ENCODE measurements at regions not wholly inside any gene's neighbourhood (a gene's known extent, or its start where the extent isn't known, plus 50 kb on each side); places are given as distances from the start of the nearest gene placed in this dataset.
"Not testable (repeated sequence)": the region's sequence is repeated elsewhere in the genome, so short reads cannot be mapped to it uniquely, and the experiment has no call there.

GRCh38 chr4:127313767-127314166, 319.0 kb upstream of the INTU start:
- DNase-seq (ENCODE audit: low read depth), result no peak
- TF ChIP-seq, protein P1, sequence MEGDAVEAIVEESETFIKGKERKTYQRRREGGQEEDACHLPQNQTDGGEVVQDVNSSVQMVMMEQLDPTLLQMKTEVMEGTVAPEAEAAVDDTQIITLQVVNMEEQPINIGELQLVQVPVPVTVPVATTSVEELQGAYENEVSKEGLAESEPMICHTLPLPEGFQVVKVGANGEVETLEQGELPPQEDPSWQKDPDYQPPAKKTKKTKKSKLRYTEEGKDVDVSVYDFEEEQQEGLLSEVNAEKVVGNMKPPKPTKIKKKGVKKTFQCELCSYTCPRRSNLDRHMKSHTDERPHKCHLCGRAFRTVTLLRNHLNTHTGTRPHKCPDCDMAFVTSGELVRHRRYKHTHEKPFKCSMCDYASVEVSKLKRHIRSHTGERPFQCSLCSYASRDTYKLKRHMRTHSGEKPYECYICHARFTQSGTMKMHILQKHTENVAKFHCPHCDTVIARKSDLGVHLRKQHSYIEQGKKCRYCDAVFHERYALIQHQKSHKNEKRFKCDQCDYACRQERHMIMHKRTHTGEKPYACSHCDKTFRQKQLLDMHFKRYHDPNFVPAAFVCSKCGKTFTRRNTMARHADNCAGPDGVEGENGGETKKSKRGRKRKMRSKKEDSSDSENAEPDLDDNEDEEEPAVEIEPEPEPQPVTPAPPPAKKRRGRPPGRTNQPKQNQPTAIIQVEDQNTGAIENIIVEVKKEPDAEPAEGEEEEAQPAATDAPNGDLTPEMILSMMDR (conservative IDR thresholded peaks at IDR 0.05; ENCODE audit: low read depth, low read length), result no peak
- no peak overlapping the region for H3K4me3 ChIP-seq (ENCODE audit: low read depth, low read length)

GRCh38 chr4:127327491-127327890, 305.3 kb upstream of the INTU start:
- H3K4me3 ChIP-seq (ENCODE audit: low read depth, low read length), result no peak overlapping the region
- no peak for DNase-seq (ENCODE audit: low read depth)
- TF ChIP-seq, protein P1 (conservative IDR thresholded peaks at IDR 0.05; ENCODE audit: low read depth, low read length), result no peak

GRCh38 chr4:127335073-127335620, 297.6 kb upstream of the INTU start:
- H3K4me3 ChIP-seq (ENCODE audit: low read depth, low read length), result no peak overlapping the region
- TF ChIP-seq, protein P1 (conservative IDR thresholded peaks at IDR 0.05; ENCODE audit: low read depth, low read length), result no peak
- no peak for DNase-seq (ENCODE audit: low read depth)

DNA sequence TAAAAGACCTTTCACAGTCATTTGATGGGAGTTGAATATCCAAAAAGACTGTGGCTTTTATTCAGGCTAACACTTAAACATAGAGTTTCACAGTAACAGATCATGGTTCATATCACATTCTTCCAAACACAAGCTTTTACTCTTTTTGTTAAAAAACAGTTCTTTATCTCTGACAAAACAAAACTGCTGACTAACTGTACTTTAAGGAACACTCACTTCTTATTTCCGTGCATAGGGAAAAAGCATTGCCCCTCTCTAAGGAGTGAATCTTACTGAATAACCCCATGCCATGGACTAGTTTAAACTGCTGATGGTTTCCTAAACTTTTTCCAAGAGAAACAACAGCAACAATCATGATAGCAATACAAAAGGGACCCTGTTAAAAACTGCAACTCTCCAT, 297.0 kb upstream of the INTU start:
- TF ChIP-seq, protein P1 (conservative IDR thresholded peaks at IDR 0.05; ENCODE audit: low read depth, low read length), result no peak
- no peak overlapping the region for H3K4me3 ChIP-seq (ENCODE audit: low read depth, low read length)
- no peak for DNase-seq (ENCODE audit: low read depth)

- DNase-seq (ENCODE audit: low read depth); H3K4me3 ChIP-seq (ENCODE audit: low read depth, low read length): not testable (repeated sequence)
Measured at GRCh38 chr4:127343123-127343522, 289.6 kb upstream of the INTU start.

- H3K4me3 ChIP-seq (ENCODE audit: low read depth, low read length), result no peak overlapping the region
- DNase-seq (ENCODE audit: low read depth), result no peak
- TF ChIP-seq, protein P1 (conservative IDR thresholded peaks at IDR 0.05; ENCODE audit: low read depth, low read length), result no peak
Measured at GRCh38 chr4:127344071-127344470, 288.7 kb upstream of the INTU start.

DNA sequence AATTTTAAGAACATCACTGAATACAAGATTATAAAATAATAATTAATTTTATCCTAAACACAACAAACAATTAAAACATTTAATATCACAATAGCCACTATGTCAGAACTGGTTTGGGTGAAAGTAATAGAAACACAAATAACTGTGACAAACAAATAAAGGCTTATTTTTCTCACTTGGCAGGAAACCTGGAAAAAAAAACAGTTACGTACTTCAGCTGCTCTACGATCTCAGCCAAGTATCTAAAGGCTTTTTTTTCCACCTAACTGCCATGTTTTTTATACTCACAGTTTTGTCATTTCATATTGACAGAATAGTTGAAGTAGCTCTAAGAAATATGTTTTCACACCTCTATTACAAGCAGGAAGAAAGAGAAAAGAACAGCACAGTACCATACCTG, 284.8 kb upstream of the INTU start:
- H3K4me3 ChIP-seq (ENCODE audit: low read depth, low read length), result no peak overlapping the region
- no peak for DNase-seq (ENCODE audit: low read depth)
- TF ChIP-seq, protein P1 (conservative IDR thresholded peaks at IDR 0.05; ENCODE audit: low read depth, low read length), result no peak
